Body of pancreas (tissue), 4 donors: ENCODE measurements at regions not wholly inside any gene's neighbourhood (a gene's known extent, or its start where the extent isn't known, plus 50 kb on each side); places are given as distances from the start of the nearest gene placed in this dataset.

ENCODE experiments used
- CTCF ChIP-seq, 7 experiments: fragments of 450-650 bp in 4 of 7; fragments of 200-600 bp in 3 of 7; sonication (generic) in 3 of 7; IDR thresholded peaks; one replicate each; pipeline ENCODE4 v1.5.1; 2016 to 2019; ENCODE audit warnings: antibody characterized with exemption in 7 of 7
- POLR2A ChIP-seq, 3 donors: fragments of 450-650 bp; IDR thresholded peaks; one replicate each; pipeline ENCODE4 v1.6.1; 2016; ENCODE audit warnings: antibody characterized with exemption in 3 of 3, mild to moderate bottlenecking in 2 of 3

GRCh38 chr5:135240781-135241360, 158.2 kb downstream of the MACROH2A1 start:
- TF ChIP-seq CTCF (IDR thresholded peaks at IDR 0.05) (no peak), POLR2A (IDR thresholded peaks at IDR 0.05) (no peak)
